Activated T-helper 9 cell treated with anti-CD3 and anti-CD28 coated beads, Interleukin-2, amount 50 U/mL, for 16 hours (primary cell): ENCODE measurements at regions not wholly inside any gene's neighbourhood (a gene's known extent, or its start where the extent isn't known, plus 50 kb on each side); places are given as distances from the start of the nearest gene placed in this dataset.
"Not testable (repeated sequence)": the region's sequence is repeated elsewhere in the genome, so short reads cannot be mapped to it uniquely, and the experiment has no call there.

Experiments
- DNase-seq: peaks from one replicate; pipeline ENCODE4 v3.0.0-alpha.2; 2020; ENCODE audit warnings: low read depth

DNA sequence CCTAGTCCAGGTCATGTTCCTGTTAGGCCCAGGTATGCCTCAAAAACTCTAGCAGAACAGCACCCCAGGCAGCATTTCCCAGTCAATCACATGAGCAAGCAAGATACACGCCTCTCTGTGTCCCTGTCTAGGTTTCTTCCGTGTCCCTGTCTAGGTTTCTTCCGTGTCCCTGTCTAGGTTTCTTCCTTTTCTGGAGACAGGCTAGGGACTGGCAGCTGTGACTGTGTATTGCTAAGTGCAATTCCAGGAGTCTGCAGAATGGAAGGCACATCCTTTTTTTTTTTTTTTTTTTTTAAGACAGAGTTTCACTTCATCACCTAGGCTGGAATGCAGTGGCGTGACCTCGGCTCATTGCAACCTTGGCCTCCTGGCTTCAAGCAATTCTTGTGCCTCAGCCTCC, 77.6 kb downstream of the SETD4 start:
- DNase-seq: no peak

DNA sequence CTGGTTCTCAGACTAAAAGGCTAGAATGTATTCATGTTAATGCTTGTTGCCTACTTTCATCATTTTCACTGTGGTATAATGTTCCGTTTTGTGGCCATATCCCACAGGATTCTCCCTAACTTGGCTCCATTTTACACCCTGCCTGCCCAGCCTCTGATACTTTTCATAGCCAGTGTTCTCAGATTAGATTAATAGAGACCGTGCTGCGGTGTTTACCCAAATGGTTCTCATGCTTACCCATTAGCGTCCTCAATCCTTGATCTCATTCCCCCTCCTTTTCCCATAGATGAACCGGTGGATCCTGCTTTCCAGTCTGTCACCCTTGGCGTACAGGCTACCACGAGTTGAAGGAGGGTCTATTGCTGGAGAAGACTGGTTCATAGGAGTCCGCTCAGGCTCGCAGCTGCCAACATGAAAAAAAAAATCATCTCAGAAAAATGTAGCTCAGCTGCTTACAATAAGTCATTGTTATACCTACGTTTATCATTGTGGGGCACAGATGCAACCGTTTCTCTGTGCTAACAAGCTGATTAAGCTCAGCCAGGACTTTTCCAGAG, 78.7 kb downstream of the SETD4 start:
- DNase-seq: no peak

DNA sequence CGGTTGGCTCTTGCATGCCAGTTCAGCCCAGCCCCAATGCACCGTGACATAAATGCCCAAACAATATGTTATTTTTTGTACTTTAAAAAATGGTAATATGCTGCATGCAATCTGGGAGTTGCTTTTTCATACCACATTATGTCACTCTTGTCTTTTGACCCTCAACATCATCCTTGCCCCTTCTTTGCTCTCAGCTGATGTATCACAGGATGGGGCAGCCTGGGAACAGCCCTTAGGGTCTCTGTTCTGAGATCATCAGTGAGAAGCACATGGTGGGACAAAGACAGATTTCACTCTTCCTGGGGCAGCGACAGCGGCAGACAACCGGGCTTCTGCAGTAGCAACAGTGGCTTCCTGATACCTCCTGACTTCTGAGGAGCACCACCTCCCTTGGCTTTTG, 79.5 kb downstream of the SETD4 start:
- no peak for DNase-seq

DNA sequence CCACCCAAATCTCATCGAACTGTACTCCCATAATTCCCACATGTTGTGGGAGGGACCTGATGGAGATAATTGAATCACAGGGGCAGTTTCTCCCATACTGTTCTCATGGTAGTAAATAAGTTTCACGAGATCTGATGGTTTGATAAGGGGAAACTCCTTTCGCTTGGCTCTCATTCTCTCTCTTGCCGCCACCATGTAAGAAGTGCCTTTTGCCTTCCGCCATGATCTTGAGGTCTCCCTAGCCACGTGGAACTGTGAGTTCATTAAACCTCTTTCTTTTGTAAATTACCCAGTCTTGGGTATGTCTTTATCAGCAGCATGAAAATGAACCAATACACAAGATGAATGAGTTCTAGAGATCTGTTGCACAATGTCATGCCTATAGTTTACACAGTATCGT, 82.5 kb downstream of the SETD4 start:
- DNase-seq: not testable (repeated sequence)

DNA sequence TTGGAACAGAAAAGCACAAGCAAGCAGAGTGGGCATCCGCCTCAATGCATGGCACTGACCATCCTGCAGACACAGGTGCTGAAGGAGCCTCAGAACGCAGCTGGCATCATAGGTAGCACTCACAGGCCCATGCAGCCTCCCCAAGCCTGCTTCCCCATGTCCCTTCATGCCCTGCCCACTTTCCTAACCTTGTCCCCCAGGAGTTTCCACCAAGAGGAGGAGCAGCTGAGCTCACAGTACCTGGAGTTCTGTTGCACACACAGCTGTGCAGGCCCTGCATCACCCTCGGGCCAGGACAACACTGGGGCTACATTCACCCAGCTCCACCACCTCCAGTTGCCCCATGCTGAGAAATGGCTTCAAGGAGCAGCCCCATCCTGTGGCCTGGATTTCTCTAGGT, 83.4 kb downstream of the SETD4 start:
- no peak for DNase-seq

DNA sequence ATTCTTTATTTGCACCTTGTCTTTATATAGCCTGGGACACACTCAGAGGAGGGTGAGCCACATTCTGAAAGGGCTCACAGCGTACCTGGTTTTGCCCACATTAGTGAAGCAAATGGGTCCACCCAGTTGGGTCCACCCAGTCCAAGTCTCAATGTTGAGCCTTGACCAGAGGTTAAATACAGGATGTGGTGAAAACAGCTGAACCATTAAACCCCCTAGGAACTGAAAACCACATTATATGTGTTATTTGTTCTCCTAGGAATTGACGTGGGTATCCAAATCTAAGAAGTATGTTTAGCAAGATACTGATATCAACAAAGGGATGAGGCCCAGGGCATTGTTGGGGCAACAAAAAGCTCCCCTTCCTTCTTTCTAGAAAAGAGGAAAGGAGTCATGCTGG, 83.8 kb downstream of the SETD4 start:
- no peak for DNase-seq

DNA sequence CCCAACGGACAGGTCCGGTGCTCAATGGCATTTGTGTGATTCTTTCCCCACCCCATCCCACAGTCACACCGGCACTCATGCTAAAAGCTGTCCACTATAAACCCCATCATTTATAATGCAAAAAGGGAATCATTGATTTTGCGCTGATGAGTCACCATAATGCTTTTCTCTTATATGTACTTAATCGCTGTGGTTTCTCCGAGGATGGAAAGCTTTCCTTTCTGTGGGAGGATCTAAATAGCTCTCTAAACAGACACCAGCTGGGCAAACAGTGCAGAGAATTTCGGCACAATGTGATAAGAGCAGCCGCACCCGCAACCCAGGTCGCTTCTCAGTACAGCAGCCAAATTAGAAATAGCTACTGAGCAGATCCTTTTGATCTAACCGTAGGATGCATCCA, 85.6 kb downstream of the SETD4 start:
- DNase-seq: no peak

DNA sequence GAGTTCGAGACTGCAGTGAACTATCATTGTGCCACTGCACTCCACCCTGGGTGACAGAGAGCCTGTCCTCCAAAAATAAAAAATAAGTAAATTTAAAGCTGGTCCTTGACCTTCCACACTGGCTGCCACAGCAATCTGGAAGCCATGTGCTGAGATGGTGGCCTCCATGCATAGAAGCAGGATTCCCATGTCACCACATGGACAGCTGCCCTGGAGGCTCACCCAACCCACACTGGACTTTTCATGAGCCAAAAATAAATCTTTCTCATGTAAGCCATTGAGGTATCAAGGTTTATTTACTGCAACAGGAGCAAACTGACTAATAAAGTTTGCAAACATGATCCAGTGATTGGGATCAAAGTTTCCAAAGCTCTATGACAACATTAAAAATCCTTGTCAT, 88.5 kb downstream of the SETD4 start:
- DNase-seq: no peak

DNA sequence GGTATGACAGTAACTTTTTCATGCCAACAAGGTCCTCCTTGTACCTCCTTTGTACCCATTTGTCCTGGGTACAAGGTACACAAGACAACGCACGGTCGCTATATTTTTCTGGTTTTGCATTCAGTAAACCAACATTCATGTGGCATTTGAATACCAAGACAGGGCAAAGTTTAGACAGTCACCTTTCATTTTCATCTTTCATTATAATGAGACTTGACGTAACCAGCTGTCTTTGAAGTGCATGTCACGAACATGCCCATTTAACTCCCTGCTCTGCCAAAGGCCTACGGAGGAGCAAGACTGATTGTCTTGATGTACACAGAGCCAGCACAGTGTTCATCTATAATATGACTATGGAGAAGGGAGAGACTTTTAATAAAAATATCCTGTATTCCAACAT, 91.0 kb downstream of the SETD4 start:
- no peak for DNase-seq

DNA sequence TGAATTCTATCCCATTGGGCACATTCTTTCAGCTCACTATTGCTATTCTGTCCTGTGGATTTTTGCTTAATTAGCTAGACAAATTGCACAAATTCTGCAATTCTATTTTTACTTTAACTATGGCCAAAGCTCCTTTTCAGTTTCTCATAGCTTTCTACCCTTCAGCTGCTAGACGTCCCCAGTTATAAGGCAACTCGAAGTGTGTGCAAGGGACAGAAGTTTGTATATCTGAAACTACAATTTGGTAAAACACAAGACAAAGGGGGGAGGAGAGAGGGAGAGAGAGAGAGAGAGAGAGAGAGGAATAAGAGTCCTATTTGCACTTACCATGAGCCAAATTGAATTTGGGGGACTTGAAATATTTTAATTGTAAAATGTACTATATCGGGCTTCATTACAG, 91.8 kb downstream of the SETD4 start:
- DNase-seq: no peak

DNA sequence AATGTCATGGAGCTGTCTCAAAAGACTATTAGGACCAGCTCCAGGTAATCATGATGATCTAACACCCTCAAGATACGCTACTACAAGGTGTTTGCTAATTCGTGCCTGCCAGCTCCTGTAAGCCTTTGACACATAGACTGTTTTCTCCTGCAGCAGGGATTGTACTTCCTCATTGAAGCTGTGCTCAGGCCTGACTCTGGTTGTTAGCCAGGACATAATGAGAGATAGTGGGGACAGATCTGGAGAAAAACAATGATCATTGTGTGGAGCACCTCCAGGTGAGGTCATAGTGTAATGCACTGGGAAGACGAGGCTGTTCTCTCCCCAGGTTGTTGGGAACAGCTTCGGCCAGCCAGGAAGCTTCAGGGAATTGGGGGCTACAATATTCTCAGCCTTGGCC, 94.6 kb downstream of the SETD4 start:
- no peak for DNase-seq

DNA sequence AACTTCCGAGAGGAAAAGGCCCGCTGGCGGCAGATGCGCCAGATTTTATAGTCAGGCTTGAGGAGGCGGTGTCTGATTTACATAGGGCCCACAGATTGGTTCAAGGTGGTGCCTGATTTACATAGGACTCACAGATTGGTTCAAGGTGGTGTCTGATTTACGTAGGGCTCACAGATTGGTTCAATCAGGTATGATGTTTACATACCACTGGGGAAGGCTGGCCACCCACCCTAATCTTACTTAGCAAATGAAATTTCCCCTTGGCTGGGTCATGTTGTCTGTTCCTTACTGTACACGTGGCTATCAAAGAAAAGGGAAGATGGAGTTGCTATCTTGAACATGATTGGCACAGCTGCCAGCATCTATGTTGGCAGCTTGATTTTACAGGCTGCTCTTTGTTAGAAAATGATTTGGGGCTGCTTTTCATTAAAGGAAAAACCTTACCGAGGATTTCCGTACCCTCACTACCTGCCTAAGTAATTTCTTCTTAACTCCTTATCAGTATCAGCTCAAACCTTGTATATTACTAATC, 96.3 kb downstream of the SETD4 start:
- DNase-seq: no peak

DNA sequence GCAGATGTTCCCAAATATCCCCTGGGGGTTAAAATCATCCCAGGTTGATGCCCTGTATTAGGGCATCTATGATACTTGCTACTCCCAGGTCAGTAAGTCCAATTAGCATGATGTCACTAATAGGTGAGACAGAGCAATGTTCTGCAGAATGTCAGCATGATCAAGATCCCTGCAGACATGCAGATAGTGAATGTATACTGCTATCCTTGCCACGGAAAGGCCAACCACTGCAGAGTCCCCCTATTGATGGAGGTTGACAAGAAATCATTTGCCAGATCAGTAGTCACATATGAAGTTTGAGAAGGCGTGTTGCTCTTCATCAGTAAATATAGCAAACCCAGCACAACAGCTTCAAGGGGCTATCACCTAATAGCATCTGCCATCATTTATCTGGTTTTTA, 97.4 kb downstream of the SETD4 start:
- no peak for DNase-seq

DNA sequence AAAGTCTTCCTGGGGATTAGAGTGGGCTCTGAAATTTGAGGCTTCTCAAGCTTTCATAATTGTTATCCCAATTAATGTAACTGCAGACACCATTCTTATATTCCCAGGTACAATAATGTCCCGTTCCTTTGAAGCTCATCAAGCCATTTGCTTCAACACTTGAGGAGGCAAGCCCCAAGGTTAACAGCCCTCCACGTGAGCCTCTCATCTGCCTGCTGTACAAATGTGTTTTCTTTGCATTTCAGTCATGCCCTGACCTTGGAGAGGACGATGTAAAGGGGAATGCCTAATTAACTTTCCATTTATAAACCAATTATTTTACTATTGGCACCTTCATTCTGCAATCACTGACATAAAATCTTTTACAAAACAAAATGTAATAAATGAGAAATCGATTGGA, 106.3 kb downstream of the SETD4 start:
- no peak for DNase-seq

DNA sequence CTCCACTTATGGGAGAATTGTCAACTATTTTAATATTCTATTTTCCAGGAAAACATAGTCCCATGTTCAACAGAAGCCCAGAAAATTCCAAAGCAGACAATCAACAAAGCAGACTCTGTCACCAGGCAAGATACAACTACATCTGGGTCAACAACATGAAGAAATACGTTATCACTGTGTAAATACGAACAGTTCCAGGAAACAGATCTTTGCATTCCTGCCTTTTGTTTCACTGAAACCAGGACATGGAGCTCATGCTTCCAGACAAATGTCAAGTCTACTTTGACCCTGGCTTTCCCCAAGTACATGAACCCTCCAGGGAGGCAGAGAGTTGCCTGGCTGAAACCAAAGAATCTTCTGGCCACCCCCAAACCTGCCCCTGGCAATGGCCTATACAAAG, 106.7 kb downstream of the SETD4 start:
- no peak for DNase-seq

DNA sequence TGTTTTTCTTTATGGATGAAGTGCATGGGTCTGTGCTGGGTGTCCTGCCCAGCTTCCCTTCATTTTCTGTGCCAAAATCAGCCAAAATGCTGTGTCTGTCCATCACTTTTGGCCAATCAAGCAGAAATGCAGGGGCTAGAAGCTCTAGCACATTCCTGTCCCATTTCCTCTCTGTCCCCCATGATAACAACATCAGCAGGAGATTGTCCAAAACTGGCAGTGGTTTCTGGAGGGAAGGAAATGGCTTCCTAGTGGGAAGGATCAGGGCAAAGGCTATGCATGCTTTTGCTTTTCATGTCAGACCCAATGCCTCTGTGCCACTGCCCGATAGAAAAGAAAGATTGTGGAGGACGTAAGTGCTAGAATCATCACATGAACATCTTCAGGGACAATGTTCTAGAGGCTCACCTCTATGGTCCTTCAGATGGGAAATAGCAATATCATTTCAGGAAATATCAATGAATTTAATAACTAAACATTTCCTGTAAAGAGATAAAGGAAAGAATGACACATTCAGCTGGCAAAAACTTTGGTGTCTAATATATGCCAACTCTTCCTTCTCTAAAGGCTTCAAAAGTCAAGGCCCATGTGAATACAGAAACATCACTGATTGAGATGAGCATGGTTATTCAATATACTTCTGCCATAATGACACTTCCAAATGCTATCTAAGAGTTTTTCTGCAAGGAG, 107.5 kb downstream of the SETD4 start:
- no peak for DNase-seq

DNA sequence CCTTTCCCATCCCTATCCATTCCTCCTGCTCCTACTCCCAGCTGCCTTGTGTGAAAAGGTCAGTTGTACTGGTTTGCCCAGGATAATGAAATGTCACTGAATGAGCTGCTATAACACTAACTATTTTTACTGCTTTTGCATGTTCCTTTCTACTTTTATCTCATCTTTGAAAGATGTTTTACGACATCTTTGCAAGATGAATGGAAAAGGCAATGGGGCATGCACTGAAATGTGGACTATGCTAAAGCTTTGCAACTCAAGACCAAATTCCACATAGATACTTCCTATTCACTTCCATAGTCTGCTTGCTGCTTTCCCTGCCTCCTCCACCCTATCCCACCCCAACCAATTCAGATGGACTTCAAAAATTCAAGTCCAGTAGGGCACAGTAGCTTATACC, 111.3 kb downstream of the SETD4 start:
- no peak for DNase-seq

DNA sequence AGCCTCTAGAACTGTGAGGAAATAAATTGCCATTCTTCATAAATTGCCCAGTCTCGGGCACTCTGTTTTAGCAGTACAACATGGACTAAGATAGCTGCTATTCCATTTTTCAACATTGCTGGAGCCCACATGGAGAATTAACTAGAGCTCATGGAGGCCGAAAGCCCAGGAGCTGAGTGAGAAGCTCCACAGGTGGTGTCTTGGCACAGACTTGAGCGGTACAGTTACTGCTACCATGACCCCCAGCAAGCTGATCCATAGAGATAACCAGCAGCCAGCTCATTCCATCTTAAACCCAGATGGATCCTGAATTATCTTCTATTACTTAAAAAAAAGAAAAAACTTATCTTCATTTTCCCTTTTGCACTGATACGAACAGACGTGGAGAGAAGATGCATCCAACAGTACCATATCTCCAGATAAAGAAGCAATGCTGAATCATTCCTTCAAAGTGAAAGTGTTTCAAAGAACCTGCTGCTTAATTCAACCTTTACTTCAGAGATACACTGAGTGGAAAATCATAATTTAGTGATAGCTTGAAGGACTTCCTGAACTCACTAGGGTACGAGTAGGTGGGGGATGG, 115.1 kb downstream of the SETD4 start:
- no peak for DNase-seq

DNA sequence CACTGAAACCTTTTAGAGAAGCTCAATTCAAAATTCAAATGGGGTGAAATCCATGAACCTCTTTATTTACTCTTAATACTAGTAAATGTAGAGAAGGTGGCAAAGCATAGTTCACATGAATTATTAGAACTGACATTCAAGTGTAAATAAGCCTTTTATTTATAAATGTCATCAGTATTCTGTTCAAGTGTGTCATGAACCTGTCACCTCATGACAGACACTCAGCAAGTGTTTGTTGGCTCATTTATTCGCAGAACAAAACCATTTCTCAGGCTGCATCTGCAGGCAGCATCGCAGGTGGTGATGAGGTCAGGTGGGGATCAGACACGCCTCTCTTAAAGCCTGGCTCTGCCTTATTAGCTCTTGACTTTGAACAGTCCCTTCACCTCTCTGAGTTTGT, 116.6 kb downstream of the SETD4 start:
- DNase-seq: no peak

DNA sequence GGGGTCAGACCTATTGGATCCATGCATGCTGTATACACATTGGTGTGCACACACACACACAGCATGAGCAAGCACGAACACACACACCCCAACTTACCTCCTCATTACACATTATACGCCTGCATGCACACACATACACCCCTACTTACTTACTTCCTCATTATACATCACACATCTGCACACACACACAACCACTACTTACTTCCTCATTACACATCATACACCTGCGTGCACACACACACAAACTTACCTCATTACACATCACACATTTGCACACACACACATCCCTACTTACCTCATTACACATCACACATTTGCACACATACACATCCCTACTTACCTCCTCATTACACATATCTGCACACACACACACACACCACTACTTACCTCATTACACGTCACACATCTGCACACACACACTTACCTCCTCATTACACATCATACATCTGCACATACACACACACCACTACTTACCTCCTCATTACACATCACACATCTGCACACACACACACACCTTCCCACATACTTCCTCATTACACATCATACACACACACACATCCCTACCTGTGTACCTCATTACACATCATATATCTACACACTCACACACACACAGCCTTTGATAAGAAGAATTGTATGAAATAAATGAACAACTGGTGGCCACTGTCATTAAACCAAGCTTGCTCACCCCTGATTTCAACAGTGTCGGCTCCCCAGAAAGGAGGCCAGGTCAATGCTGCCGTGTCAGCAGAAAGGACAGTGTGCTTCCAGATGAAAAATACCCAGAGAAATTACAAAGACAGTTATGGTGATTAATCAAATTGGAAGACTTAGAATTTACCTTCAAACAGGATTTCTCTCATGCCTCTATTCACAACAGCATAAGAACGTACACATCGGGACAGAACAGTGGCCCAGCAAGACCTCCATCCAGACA, 117.8 kb downstream of the SETD4 start:
- no peak for DNase-seq

DNA sequence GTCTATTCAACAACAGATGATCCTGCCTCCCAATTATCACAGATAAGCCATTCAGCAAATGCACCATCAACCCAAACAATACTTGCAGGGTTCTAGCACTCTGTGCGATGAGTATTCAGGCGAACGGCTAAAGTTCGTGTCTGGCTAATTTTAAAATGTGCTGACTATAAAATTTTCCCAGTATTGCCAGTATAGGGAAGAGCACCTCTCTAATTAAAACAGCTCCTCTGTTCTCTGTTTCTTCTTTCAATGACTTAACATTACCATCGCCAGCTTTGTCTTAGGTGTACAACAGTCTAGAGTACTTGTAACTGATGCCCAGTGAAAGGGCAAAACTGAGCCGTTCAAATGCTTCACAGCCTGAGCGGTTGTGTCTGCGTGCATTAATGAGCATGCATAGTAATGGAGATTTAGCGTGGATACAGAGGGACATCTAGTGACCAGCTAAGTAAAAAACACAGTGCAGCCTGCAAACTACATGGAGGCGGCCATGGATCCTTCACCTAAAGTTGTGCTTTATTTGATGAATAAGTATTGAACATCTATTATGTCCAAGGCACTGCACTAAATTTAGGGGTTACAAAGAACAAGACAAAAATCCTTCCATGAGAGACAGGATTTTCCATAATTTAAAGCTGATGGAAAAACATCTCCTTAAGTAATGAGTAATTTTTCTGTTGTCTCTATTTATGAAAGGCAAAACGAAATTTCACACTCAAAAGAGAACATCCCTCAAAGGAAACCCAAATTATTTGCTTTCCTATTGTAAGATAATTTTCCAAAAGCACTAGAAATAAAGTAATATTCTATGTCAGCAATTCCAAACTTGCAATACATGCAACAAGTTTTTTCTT, 120.0 kb downstream of the SETD4 start:
- no peak for DNase-seq

DNA sequence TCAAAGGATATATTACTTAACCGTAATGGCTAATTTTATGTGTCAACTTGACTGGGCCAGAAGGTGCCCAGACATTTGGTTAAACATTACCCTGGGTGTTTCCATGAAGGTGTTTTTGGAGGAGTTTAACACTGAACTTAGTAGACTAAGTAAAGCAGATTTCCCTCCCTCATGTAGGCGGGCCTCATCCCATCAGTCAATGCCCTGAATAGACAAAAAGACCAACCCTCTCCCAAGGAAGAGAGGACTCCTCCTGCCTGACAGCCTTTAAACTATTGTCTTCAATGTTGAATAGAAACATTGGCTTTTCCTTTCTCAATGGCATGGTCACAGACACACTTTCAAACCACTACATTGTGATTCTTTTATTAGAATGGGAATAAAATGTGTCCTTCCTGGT, 121.9 kb downstream of the SETD4 start:
- no peak for DNase-seq
